Left ventricle myocardium inferior (tissue), 1 donor: ENCODE measurements at regions not wholly inside any gene's neighbourhood (a gene's known extent, or its start where the extent isn't known, plus 50 kb on each side); places are given as distances from the start of the nearest gene placed in this dataset.
A peak's percentile ranks its signal among the peaks of the same experiment; 100 is the strongest.

Experiments used
- DNase-seq: peaks from one replicate; pipeline ENCODE4 v3.0.0-alpha.2; 2020
- H3K27ac ChIP-seq: fragments of 200-600 bp; replicated peaks from 2 replicates; pipeline ENCODE4 v1.8.0; 2021
- H3K27me3 ChIP-seq: fragments of 200-600 bp; 2 replicates; pipeline ENCODE4 v1.8.0; 2021; ENCODE audit warnings: low read depth
- H3K36me3 ChIP-seq: fragments of 200-600 bp; 2 replicates; pipeline ENCODE4 v1.8.0; 2021
- H3K4me1 ChIP-seq: fragments of 200-600 bp; 2 replicates; pipeline ENCODE4 v1.8.0; 2021
- H3K4me3 ChIP-seq: fragments of 200-600 bp; 2 replicates; pipeline ENCODE4 v1.8.0; 2021; ENCODE audit warnings: mild to moderate bottlenecking, moderate library complexity
- H3K9me3 ChIP-seq: fragments of 200-600 bp; replicated peaks from 2 replicates; pipeline ENCODE4 v1.8.0; 2021
- intact Hi-C: fragments of 100-400 bp; cut with micrococcal nuclease; formaldehyde crosslinking; loops from one replicate; pipeline ENCODE4 v1.11.0; 2022
- TF ChIP-seq, protein P1 (sequence below): fragments of 200-600 bp; IDR thresholded peaks from 2 replicates; pipeline ENCODE4 v1.8.0; 2021; ENCODE audit warnings: antibody characterized with exemption, mild to moderate bottlenecking, borderline replicate concordance
- donor health status: DM: no; HTN: yes; CAD: no; lungs with severe emphysema.

DNA sequence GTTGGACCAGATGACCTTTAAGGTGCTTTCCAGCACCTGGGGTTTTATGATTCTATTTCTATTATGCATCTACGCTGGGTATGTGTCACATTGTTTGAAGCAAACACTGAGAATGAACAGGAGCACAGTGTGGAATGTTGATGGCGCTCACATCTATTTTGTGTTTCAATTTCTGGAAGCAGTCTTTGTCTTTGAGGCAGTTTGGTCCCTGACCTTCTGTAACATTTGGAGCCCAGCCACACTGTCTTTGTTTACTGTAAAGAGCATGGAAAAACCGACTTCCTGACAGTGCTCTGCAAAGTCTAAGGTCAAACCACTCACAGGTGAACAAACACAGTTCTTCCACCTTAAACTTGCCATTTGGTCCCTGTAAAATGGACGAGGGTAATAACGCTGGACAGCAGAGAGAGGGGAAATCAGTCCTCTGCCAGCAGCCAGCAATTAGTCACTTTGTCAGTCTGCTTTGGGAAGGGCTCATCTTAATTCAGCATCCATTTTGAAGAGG is 155.5 kb downstream of the PRL start:
- TF ChIP-seq, protein P1, sequence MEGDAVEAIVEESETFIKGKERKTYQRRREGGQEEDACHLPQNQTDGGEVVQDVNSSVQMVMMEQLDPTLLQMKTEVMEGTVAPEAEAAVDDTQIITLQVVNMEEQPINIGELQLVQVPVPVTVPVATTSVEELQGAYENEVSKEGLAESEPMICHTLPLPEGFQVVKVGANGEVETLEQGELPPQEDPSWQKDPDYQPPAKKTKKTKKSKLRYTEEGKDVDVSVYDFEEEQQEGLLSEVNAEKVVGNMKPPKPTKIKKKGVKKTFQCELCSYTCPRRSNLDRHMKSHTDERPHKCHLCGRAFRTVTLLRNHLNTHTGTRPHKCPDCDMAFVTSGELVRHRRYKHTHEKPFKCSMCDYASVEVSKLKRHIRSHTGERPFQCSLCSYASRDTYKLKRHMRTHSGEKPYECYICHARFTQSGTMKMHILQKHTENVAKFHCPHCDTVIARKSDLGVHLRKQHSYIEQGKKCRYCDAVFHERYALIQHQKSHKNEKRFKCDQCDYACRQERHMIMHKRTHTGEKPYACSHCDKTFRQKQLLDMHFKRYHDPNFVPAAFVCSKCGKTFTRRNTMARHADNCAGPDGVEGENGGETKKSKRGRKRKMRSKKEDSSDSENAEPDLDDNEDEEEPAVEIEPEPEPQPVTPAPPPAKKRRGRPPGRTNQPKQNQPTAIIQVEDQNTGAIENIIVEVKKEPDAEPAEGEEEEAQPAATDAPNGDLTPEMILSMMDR = no peak
- H3K27me3 ChIP-seq = no peaks in the 10 kb centered on the region
- peak overlapping the region; percentile 67 for H3K27ac ChIP-seq
- H3K4me3 ChIP-seq = no peak overlapping the region
- no peaks in the 10 kb centered on the region for H3K36me3 ChIP-seq
- peaks cover 44% of the 10 kb centered on the region for H3K4me1 ChIP-seq
- DNase-seq = no peak
- intact Hi-C loops = loop anchor here (10.0 kb wide), 1 partner anchor 546 kb away; the partner anchor contains the start of gene SOX4
- H3K9me3 ChIP-seq = no peaks in the 10 kb centered on the region

DNA sequence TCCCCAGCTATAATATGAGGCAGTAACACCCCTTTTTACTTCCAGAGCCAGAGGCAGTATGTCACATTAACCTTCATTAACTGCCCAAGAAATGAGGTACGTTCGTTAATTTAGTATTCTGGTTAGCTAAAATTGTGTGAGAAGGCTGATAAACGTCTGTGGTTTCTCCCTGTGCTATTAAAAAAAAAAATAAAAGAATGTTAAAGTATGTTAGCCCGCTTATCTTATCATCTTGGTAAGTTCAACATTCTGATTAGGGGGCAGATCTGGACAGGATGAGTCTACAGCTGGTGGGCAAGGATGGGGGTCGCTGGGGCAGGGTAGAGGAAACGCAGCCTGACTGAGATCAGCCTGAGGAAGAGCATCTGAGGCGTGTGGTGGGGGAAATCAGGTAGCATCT is 154.0 kb downstream of the PRL start:
- Histone ChIP-seq H3K4me1 (peaks cover 60% of the 10 kb centered on the region), H3K4me3 (no peak overlapping the region), H3K36me3 (no peaks in the 10 kb centered on the region), H3K27me3 (no peaks in the 10 kb centered on the region), H3K27ac (no peak overlapping the region), H3K9me3 (no peaks in the 10 kb centered on the region)
- no peak for DNase-seq
- intact Hi-C loops = loop anchor here (10.0 kb wide), 1 partner anchor 548 kb away; the partner anchor contains the start of gene SOX4
- TF ChIP-seq, protein P1 = no peak

DNA sequence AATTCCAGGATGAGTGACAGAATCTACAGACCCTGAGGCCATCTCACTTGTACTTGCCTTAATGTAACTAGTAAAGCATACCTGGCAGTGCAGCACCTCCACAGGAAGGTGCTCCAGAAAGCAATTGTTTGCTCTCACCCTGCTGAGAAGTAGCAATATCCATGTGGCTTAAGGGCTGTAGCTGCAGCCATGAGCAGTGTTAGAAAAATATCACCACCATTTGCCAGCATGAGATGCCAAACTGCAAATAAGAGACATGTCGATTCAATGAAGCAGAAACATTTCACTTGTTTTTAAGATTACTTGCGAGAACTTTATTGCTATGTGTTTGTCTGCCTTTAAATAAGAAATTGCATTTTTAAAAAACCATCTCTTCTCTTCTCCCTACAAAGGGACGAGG is 151.5 kb downstream of the PRL start:
- Histone ChIP-seq H3K4me3 (peak overlapping the region; percentile 55), H3K36me3 (no peaks in the 10 kb centered on the region), H3K9me3 (no peaks in the 10 kb centered on the region), H3K27ac (no peak overlapping the region), H3K4me1 (peaks cover 81% of the 10 kb centered on the region), H3K27me3 (no peaks in the 10 kb centered on the region)
- TF ChIP-seq, protein P1 = no peak
- DNase-seq = no peak
- intact Hi-C loops = loop anchor here (10.0 kb wide), 1 partner anchor 551 kb away; the partner anchor contains the start of gene SOX4

DNA sequence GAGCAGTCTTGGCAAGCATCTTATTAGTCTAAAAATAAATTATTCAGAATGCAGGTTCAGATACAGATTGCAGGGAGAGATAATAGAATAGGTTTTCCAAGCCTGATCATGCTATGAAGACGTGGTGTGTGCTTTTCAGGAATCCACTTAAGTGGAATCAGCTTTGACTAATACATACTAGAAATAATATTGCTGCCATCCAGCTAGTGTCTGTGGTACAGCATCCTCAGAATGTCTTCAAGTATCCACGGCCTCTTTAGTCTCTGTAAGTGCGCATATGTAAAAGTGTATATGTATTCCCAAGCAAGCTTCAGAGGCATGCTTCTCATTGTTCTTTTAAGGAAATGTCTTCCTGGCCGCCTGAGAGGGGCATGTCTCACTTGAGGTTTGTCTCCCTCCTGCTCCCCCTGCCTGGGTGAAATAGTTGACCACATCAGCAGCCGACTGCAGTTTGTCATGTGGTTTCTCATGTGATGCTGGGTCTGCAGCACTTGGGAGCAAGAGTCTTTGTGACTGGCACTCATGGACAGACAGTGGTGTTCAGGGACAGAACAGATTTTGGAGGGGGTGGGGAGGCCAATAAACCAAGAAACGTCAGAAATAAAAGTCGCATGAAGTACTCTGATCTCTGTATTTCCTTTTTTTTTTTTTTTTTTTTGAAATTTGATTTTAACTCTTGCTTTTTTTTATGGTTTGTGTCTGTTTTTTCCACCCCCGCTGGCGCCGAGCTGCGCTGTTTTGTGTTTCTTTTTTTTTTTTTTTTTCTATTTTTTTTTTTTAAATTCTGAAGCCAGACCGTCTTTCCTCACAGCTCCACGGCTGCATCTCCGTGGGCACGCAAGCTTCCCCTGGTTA is 150.8 kb downstream of the PRL start:
- no peaks in the 10 kb centered on the region for H3K36me3 ChIP-seq
- intact Hi-C loops = loop anchor here (10.0 kb wide), 1 partner anchor 551 kb away; the partner anchor contains the start of gene SOX4
- no peak overlapping the region for H3K27ac ChIP-seq
- H3K4me1 ChIP-seq = peaks cover 79% of the 10 kb centered on the region
- no peaks in the 10 kb centered on the region for H3K9me3 ChIP-seq
- H3K27me3 ChIP-seq = no peaks in the 10 kb centered on the region
- TF ChIP-seq, protein P1 = peak; percentile 44
- no peak for DNase-seq
- peak overlapping the region; percentile 55 for H3K4me3 ChIP-seq

DNA sequence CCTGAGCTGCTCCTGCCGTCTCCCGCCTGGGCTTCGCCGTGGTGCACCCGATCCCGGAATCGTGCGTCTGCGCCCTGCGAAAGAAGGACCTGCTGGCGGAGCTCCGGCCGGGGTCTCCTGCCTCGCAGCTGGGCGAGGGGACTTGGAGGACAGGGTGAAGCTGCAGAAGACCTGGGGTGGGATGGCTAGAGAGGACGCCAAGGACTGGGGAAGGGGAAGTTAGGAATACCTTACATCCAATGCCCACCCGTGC is 150.2 kb downstream of the PRL start:
- no peaks in the 10 kb centered on the region for H3K9me3 ChIP-seq
- H3K4me3 ChIP-seq = peak overlapping the region; percentile 55
- H3K27ac ChIP-seq = no peak overlapping the region
- DNase-seq = no peak
- TF ChIP-seq, protein P1 = no peak
- H3K4me1 ChIP-seq = peaks cover 73% of the 10 kb centered on the region
- no peaks in the 10 kb centered on the region for H3K36me3 ChIP-seq
- intact Hi-C loops = loop anchor here (10.0 kb wide), 1 partner anchor 552 kb away; the partner anchor contains the start of gene SOX4
- no peaks in the 10 kb centered on the region for H3K27me3 ChIP-seq
